AG09319 (cell line): ENCODE measurements at regions not wholly inside any gene's neighbourhood (a gene's known extent, or its start where the extent isn't known, plus 50 kb on each side); places are given as distances from the start of the nearest gene placed in this dataset.

Source experiments
- DNase-seq: peaks from one replicate; pipeline ENCODE4 v3.0.0-alpha.2; 2010; ENCODE audit warnings: low read depth; ENCODE audit errors: extremely low read depth
- TF ChIP-seq, protein P1 (sequence below): IDR thresholded peaks from 2 replicates; pipeline ENCODE4 v1.5.1; 2011; ENCODE audit warnings: low read depth, mild to moderate bottlenecking, inconsistent platforms, low read length, moderate library complexity

DNA sequence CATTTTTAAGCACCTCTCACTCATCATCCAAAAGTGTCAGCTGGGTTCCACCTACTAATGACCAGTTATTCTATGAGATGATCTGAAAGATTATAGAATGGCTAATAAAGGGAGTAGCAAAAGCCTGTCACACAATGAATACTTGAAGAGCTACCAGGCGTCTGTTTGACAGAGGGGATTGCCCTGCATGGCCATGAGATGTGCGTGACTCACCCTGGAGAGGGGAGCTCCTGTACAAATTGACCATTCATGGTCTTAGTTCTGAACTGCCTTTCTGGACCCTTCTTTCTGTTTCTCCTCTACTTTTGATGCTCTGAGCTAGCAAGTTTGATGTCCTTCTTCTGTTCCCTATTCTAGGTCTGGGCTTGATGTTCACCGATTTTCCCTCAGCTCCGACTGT is 85.2 kb upstream of the ABCD3 start:
- no peak for DNase-seq
- TF ChIP-seq, protein P1, sequence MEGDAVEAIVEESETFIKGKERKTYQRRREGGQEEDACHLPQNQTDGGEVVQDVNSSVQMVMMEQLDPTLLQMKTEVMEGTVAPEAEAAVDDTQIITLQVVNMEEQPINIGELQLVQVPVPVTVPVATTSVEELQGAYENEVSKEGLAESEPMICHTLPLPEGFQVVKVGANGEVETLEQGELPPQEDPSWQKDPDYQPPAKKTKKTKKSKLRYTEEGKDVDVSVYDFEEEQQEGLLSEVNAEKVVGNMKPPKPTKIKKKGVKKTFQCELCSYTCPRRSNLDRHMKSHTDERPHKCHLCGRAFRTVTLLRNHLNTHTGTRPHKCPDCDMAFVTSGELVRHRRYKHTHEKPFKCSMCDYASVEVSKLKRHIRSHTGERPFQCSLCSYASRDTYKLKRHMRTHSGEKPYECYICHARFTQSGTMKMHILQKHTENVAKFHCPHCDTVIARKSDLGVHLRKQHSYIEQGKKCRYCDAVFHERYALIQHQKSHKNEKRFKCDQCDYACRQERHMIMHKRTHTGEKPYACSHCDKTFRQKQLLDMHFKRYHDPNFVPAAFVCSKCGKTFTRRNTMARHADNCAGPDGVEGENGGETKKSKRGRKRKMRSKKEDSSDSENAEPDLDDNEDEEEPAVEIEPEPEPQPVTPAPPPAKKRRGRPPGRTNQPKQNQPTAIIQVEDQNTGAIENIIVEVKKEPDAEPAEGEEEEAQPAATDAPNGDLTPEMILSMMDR, result no peak

DNA sequence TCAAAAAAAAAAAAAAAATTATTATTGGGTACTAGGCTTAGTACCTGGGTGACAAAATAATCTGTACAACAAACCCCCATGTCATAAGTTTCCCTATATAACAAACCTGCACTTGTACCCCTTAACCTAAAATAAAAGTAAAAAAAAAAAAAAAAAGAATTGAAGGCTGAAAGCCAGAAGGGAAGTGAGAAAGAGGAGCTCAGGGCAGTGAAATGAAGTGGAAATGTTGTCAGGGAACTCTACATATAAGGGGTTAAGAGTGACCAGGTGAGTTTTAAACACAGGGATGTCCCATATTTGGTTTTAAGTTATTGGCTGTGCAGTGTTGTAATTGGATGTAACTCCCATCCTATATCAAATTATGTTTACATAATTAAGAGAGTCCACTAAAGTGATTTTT is 85.7 kb upstream of the ABCD3 start:
- DNase-seq, result no peak

DNA sequence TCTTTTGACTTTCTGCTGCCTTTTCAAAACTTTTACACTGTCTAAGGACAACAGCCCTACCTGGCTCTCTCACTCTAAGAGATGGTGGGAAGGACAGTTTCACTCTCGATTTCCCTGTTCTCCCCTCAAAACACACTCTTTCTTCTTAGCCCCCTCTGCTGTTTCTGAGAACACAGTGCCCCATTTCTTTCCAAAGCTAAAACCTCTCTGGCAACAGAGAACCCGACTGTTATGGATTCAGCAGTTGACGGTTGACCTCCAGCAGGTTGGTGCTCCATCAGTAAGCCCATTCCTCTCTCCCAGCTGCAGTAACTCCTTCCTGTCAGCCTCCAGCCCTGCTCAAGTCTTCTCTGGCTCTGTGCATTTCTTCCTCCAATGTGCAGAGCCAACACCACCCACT is 88.2 kb upstream of the ABCD3 start:
- no peak for DNase-seq
- TF ChIP-seq, protein P1, result peak; percentile 75

More for the DNA sequence above, 85.7 kb upstream of the ABCD3 start:
- TF ChIP-seq, protein P1, result no peak

DNA sequence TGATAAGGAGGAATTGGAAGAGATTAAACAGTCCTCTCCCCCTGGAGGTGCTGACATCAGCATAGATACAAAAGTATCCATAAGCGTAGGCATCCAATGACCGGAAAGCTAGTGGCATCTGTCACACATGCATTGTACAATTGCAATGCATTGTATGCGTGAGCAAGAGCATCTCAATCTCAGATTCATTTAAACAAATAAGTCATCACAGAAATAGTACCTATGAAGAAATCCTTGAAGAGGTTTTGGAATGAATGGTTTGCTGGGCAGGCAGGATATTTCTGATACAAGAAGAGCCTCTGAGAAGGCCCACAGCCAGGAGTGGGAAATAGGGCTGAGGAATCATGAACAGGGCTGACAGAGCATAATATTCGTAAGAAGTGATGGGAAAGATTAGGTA is 88.9 kb upstream of the ABCD3 start:
- TF ChIP-seq, protein P1, result no peak
- no peak for DNase-seq

DNA sequence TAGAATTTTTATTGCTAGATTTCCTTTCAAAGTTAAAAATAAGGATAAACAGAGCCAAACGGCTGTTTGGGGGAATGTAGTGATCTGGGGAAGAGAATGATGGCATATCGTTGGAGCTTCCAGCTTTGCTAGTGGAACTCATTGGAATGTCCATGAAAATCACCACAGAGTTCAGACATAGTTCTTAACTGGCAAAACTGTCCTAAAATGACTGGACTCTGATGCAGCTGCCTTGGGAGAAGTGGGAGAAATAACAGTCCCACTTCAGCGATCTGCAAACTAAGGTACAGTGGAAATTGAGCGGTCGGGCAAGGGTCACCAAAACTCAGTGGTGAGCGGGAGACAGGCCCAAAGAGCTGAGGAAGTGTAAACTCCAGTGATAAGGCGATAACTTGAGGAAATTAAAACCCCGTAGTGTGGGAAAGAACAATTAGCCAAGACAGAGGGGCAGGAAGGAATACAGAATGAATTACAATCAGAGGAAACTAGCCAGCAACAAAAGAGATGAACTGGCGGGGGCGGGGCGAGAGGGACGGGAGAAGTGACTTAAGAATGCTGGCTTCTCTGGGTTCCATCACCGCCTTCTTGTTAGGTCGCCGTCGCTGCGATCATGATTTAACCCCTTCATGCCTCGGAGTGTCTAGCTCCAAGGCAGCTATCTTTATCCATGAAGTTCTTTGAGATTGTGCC is 89.8 kb upstream of the ARHGAP29 start:
- DNase-seq, result no peak
- TF ChIP-seq, protein P1, result no peak

DNA sequence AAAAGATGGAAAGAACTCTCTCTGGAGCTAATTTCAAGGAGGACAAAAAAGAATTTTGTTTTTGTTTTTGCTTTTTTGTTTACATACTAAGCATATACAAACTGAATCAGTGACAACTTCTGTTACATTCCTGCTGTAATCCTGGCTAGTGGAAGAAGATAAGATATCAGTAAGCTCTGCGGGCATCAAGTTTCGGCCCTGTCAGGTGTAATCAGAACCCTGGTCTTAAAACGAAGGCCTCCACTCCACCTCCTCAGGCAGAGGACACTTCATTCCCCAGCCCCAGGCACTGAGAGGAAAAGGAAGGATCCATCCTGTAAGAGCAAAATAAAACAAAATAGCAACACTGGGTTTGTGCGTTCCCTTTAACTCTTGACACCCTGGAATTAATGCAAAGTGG is 88.9 kb upstream of the ARHGAP29 start:
- no peak for DNase-seq

DNA sequence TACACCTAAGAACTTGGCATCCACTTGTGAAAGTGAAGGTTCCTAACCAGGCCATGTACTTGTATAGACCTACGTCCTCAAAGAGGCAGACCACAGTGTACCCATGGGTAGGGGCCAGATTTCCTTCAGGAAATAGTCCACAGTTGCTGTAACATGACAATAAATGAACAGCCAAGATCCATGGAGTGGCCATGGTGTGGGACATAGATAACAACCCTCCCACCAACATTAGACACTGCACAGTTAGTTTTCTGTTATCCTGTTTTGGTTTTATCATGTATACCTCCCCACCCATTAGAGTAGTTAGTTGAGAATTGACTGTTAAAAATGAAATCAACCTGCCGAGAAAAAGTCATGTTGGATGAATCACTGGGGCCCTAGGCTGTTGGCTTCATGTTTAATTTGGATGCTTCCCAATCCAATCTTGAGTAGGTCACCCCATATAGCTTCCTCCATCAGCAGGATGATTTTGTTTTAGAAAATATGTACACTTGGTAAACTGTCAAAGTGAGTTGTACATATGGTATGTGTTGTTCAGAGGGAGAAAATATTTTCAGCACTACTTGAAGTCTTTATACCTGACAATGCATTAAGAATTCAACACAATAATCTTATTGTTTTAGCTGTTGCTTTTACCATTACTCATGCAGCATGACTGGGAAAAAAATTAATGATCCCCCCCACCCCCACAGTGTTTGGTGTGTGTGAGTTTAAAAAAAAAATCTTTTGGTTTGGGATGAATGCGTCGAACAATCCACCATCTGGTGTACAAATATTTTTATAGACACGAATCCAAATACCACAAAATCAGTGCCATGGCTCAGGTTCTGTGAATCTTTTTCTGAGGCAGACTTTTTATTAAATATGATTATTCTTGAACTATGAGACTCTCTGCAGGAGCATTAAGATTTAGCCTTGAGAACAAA is 88.3 kb upstream of the ARHGAP29 start:
- TF ChIP-seq, protein P1, result no peak
- DNase-seq, result peak; percentile 94

More for the DNA sequence above, 88.9 kb upstream of the ARHGAP29 start:
- TF ChIP-seq, protein P1, result no peak
